Ectodermal cell (in vitro differentiated cells): ENCODE measurements at regions not wholly inside any gene's neighbourhood (a gene's known extent, or its start where the extent isn't known, plus 50 kb on each side); places are given as distances from the start of the nearest gene placed in this dataset.
"Not testable (repeated sequence)": the region's sequence is repeated elsewhere in the genome, so short reads cannot be mapped to it uniquely, and the experiment has no call there.

ENCODE experiments used
- H3K27ac ChIP-seq: 2 replicates; pipeline ENCODE4 v1.7.0; 2013; ENCODE audit warnings: mild to moderate bottlenecking, low read depth, low read length; ENCODE audit not compliant: insufficient read depth, poor library complexity, severe bottlenecking
- H3K27me3 ChIP-seq: 2 replicates; pipeline ENCODE4 v1.7.0; 2013; ENCODE audit warnings: mild to moderate bottlenecking, low read length; ENCODE audit not compliant: insufficient read depth, control insufficient read depth, poor library complexity, severe bottlenecking
- H3K36me3 ChIP-seq: one replicate; pipeline ENCODE4 v1.7.0; 2013; ENCODE audit warnings: low read length; ENCODE audit not compliant: control insufficient read depth, insufficient read depth
- H3K4me1 ChIP-seq: one replicate; pipeline ENCODE4 v1.7.0; 2013; ENCODE audit warnings: low read length; ENCODE audit not compliant: control insufficient read depth, insufficient read depth
- H3K4me3 ChIP-seq: 2 replicates; pipeline ENCODE4 v1.7.0; 2013; ENCODE audit warnings: low read depth, low read length, control low read depth; ENCODE audit not compliant: insufficient read depth
- H3K9me3 ChIP-seq: 2 replicates; pipeline ENCODE4 v1.7.0; 2013; ENCODE audit warnings: mild to moderate bottlenecking, low read length, moderate library complexity; ENCODE audit not compliant: control insufficient read depth
- WGBS, 2 experiments: methylation state at CpG; one replicate each; pipeline ENCODE4 v1.1.7; 2013; ENCODE audit warnings: missing lambda C conversion rate in 2 of 2; 5-methylcytosine and 5-hydroxymethylcytosine counted together

GRCh38 chr12:73083736-73084135 lies 811.6 kb downstream of the TRHDE start:
- no peaks in the 10 kb centered on the region for H3K4me1 ChIP-seq
- H3K27ac ChIP-seq, result no peak overlapping the region
- no peak overlapping the region for H3K4me3 ChIP-seq
- WGBS, 2 experiments, result no CpG with 5 or more reads among the region's 1 CpG
- H3K36me3 ChIP-seq, result no peaks in the 10 kb centered on the region
- no peaks in the 10 kb centered on the region for H3K27me3 ChIP-seq
- no peaks in the 10 kb centered on the region for H3K9me3 ChIP-seq

- 72 to 78% methylated on average over 2 of the region's 2 CpGs for WGBS, 2 experiments
- H3K27ac ChIP-seq, result no peak overlapping the region
- no peaks in the 10 kb centered on the region for H3K27me3 ChIP-seq
- no peak overlapping the region for H3K4me3 ChIP-seq
- H3K9me3 ChIP-seq, result no peaks in the 10 kb centered on the region
- H3K36me3 ChIP-seq, result no peaks in the 10 kb centered on the region
- H3K4me1 ChIP-seq, result no peaks in the 10 kb centered on the region
Observed at GRCh38 chr12:73106296-73106695, 834.1 kb downstream of the TRHDE start.

GRCh38 chr12:73106896-73107295 lies 834.7 kb downstream of the TRHDE start:
- Histone ChIP-seq H3K9me3 (no peaks in the 10 kb centered on the region), H3K27me3 (no peaks in the 10 kb centered on the region), H3K27ac (no peak overlapping the region), H3K4me1 (no peaks in the 10 kb centered on the region), H3K36me3 (no peaks in the 10 kb centered on the region), H3K4me3 (no peak overlapping the region)
- no CpG with 5 or more reads among the region's 1 CpG for WGBS, 2 experiments

- WGBS, 2 experiments, result 88 to 100% methylated on average over 1 to 2 of the region's 2 CpGs
- Histone ChIP-seq H3K27ac (no peak overlapping the region), H3K4me1 (no peaks in the 10 kb centered on the region), H3K4me3 (no peak overlapping the region), H3K36me3 (no peaks in the 10 kb centered on the region), H3K27me3 (no peaks in the 10 kb centered on the region), H3K9me3 (no peaks in the 10 kb centered on the region)
Observed at GRCh38 chr12:73110816-73111215, 838.6 kb downstream of the TRHDE start.

GRCh38 chr12:73112035-73112816 lies 840.1 kb downstream of the TRHDE start:
- H3K4me1 ChIP-seq, result no peaks in the 10 kb centered on the region
- H3K36me3 ChIP-seq, result no peaks in the 10 kb centered on the region
- H3K4me3 ChIP-seq, result no peak overlapping the region
- 90 to 95% methylated on average over 2 of the region's 4 CpGs for WGBS, 2 experiments
- no peaks in the 10 kb centered on the region for H3K27me3 ChIP-seq
- H3K27ac ChIP-seq, result no peak overlapping the region
- H3K9me3 ChIP-seq, result no peaks in the 10 kb centered on the region

- no peaks in the 10 kb centered on the region for H3K4me1 ChIP-seq
- WGBS, 2 experiments, result 86 to 89% methylated on average over 3 to 4 of the region's 4 CpGs
- H3K27ac ChIP-seq, result no peak overlapping the region
- H3K9me3 ChIP-seq, result no peaks in the 10 kb centered on the region
- H3K4me3 ChIP-seq, result no peak overlapping the region
- H3K27me3 ChIP-seq, result no peaks in the 10 kb centered on the region
- no peaks in the 10 kb centered on the region for H3K36me3 ChIP-seq
Observed at GRCh38 chr12:73124480-73124879, 852.3 kb downstream of the TRHDE start.

DNA sequence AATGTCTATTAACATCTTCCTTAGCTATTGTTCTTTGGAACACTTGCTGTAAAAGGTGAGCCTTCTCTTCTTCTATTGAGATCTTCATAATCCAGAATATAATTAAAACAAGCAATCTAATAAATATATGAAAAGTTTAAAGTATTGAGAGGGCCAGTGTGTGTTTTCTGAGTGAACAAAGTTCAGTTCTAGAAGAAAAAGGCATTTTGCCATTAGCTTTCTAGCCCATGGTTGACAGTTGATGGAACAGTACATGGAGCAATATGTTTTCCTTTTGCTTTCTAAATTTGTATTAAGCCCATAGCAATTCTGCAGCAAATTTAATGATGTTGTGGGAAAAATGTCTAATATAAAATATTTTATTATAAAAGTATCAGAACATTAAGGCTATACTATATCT lies 853.0 kb downstream of the TRHDE start:
- H3K9me3 ChIP-seq, result no peaks in the 10 kb centered on the region
- H3K36me3 ChIP-seq, result no peaks in the 10 kb centered on the region
- H3K4me1 ChIP-seq, result no peaks in the 10 kb centered on the region
- no peak overlapping the region for H3K27ac ChIP-seq
- H3K4me3 ChIP-seq, result no peak overlapping the region
- H3K27me3 ChIP-seq, result no peaks in the 10 kb centered on the region

GRCh38 chr12:73136386-73136785 lies 864.2 kb downstream of the TRHDE start:
- Histone ChIP-seq H3K27me3 (no peaks in the 10 kb centered on the region), H3K36me3 (no peaks in the 10 kb centered on the region), H3K4me3 (no peak overlapping the region), H3K9me3 (no peaks in the 10 kb centered on the region), H3K27ac (no peak overlapping the region), H3K4me1 (no peaks in the 10 kb centered on the region)
- WGBS, 2 experiments, result 87 to 90% methylated on average over 5 of the region's 5 CpGs

DNA sequence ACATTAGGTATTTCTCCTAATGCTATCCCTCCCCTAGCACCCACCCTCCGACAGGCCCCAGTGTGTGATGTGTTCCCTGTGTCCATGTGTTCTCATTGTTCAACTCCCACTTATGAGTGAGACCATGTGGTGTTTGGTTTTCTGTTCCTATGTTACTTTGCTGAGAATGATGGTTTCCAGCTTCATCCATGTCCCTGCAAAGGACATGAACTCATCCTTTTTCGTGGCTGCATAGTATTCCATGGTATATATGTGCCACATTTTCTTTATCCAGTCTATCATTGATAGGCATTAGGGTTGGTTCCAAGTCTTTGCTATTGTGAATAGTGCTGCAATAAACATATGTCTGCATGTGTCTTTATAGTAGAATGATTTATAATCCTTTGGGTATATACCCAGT lies 867.5 kb downstream of the TRHDE start:
- H3K27me3 ChIP-seq, H3K36me3 ChIP-seq, H3K4me3 ChIP-seq, H3K9me3 ChIP-seq, H3K27ac ChIP-seq, H3K4me1 ChIP-seq: not testable (repeated sequence)
- WGBS, 2 experiments, result 75 to 88% methylated on average over 1 to 2 of the region's 2 CpGs

DNA sequence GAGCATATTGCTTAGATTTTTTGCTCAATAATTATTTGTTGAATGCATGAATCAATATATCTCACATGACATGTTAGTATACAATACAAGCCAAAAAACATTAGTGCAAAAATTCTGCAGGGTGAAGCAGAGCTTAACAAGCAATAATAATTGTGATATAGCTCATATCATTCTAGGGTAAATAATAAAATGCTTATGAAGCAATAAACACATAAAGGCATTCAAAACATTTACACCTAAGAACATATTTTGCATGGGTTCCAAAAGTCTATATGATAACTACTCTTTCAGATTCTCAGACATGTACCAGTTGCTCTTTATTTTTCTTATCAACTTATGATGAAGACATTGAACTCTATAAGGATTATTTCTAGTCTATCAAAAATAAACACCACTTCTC lies 886.2 kb downstream of the TRHDE start:
- H3K4me3 ChIP-seq, result no peak overlapping the region
- no peaks in the 10 kb centered on the region for H3K9me3 ChIP-seq
- H3K4me1 ChIP-seq, result no peaks in the 10 kb centered on the region
- H3K27ac ChIP-seq, result no peak overlapping the region
- no peaks in the 10 kb centered on the region for H3K27me3 ChIP-seq
- no peaks in the 10 kb centered on the region for H3K36me3 ChIP-seq

- Histone ChIP-seq H3K9me3 (no peaks in the 10 kb centered on the region), H3K4me3 (no peak overlapping the region), H3K36me3 (no peaks in the 10 kb centered on the region), H3K27me3 (no peaks in the 10 kb centered on the region), H3K4me1 (no peaks in the 10 kb centered on the region), H3K27ac (no peak overlapping the region)
Observed at GRCh38 chr12:73159954-73160353, 887.8 kb downstream of the TRHDE start.
